Lower lobe of right lung (tissue), 2 donors: ENCODE measurements at regions not wholly inside any gene's neighbourhood (a gene's known extent, or its start where the extent isn't known, plus 50 kb on each side); places are given as distances from the start of the nearest gene placed in this dataset.

Experiments used
- ATAC-seq, 2 donors: fragments of 200-7000 bp; cut with Tn5 transposase; one replicate each; pipeline ENCODE4 v1.9.1; 2020 to 2022; ENCODE audit warnings: mild to moderate bottlenecking in 2 of 2, moderate library complexity in 2 of 2
- DNase-seq: peaks from one replicate; pipeline ENCODE4 v3.0.0-alpha.2; 2020
- H3K27ac ChIP-seq: fragments of 200-600 bp; one replicate; pipeline ENCODE4 v1.8.0; 2022
- H3K27me3 ChIP-seq: fragments of 200-600 bp; one replicate; pipeline ENCODE4 v1.8.0; 2022; ENCODE audit warnings: low read depth
- H3K36me3 ChIP-seq: fragments of 200-600 bp; one replicate; pipeline ENCODE4 v1.8.0; 2022; ENCODE audit warnings: mild to moderate bottlenecking
- H3K4me1 ChIP-seq: fragments of 200-600 bp; one replicate; pipeline ENCODE4 v1.8.0; 2022
- H3K4me3 ChIP-seq: fragments of 200-600 bp; one replicate; pipeline ENCODE4 v1.8.0; 2022; ENCODE audit warnings: mild to moderate bottlenecking
- H3K9me3 ChIP-seq: fragments of 200-600 bp; one replicate; pipeline ENCODE4 v1.8.0; 2022
- CTCF ChIP-seq: fragments of 200-600 bp; IDR thresholded peaks from one replicate; pipeline ENCODE4 v1.8.0; 2022; ENCODE audit warnings: antibody characterized with exemption, mild to moderate bottlenecking
- intact Hi-C: fragments of 100-400 bp; cut with DNase I; formaldehyde crosslinking; loops from one replicate; pipeline ENCODE4 v1.11.0; 2022
- donor health status: DM: no; HTN: yes; CAD: no; lungs with severe emphysema.

- DNase-seq: no peak
- Histone ChIP-seq H3K4me1 (no peaks in the 10 kb centered on the region), H3K27me3 (no peaks in the 10 kb centered on the region), H3K36me3 (no peaks in the 10 kb centered on the region), H3K27ac (no peak overlapping the region), H3K4me3 (no peak overlapping the region), H3K9me3 (no peaks in the 10 kb centered on the region)
- ATAC-seq: no peak
- no peak for TF ChIP-seq CTCF
- intact Hi-C loops: no loop called here
Measured at GRCh38 chr9:118306801-118307200, 602.6 kb downstream of the TLR4 start.

- DNase-seq (no peak), ATAC-seq (no peak)
- Histone ChIP-seq H3K9me3 (no peaks in the 10 kb centered on the region), H3K4me1 (no peaks in the 10 kb centered on the region), H3K27me3 (no peaks in the 10 kb centered on the region), H3K36me3 (no peaks in the 10 kb centered on the region), H3K27ac (no peak overlapping the region), H3K4me3 (no peak overlapping the region)
- TF ChIP-seq CTCF: no peak
- intact Hi-C loops: no loop called here
Measured at GRCh38 chr9:118313965-118314364, 609.8 kb downstream of the TLR4 start.

- H3K4me3 ChIP-seq: no peak overlapping the region
- H3K4me1 ChIP-seq: no peaks in the 10 kb centered on the region
- intact Hi-C loops: no loop called here
- TF ChIP-seq CTCF: no peak
- H3K27me3 ChIP-seq: no peaks in the 10 kb centered on the region
- ATAC-seq (no peak), DNase-seq (no peak)
- H3K36me3 ChIP-seq: no peaks in the 10 kb centered on the region
- H3K9me3 ChIP-seq: no peaks in the 10 kb centered on the region
- no peak overlapping the region for H3K27ac ChIP-seq
Measured at GRCh38 chr9:118316831-118317343, 612.7 kb downstream of the TLR4 start.

- no peak for DNase-seq
- no peaks in the 10 kb centered on the region for H3K4me1 ChIP-seq
- intact Hi-C loops: no loop called here
- H3K4me3 ChIP-seq: no peak overlapping the region
- no peak for ATAC-seq
- H3K36me3 ChIP-seq: no peaks in the 10 kb centered on the region
- no peaks in the 10 kb centered on the region for H3K9me3 ChIP-seq
- no peak overlapping the region for H3K27ac ChIP-seq
- no peaks in the 10 kb centered on the region for H3K27me3 ChIP-seq
- no peak for TF ChIP-seq CTCF
Measured at GRCh38 chr9:118318770-118319431, 614.7 kb downstream of the TLR4 start.

- Histone ChIP-seq H3K4me3 (no peak overlapping the region), H3K9me3 (no peaks in the 10 kb centered on the region), H3K27ac (no peak overlapping the region), H3K4me1 (no peaks in the 10 kb centered on the region), H3K27me3 (no peaks in the 10 kb centered on the region), H3K36me3 (no peaks in the 10 kb centered on the region)
- DNase-seq (no peak), ATAC-seq (no peak)
- no peak for TF ChIP-seq CTCF
- intact Hi-C loops: no loop called here
Measured at GRCh38 chr9:118321788-118322187, 617.6 kb downstream of the TLR4 start.
